C4-2B (cell line): ENCODE measurements at regions not wholly inside any gene's neighbourhood (a gene's known extent, or its start where the extent isn't known, plus 50 kb on each side); places are given as distances from the start of the nearest gene placed in this dataset.

Experiments
- ZFX ChIP-seq: fragments of 450-650 bp; IDR thresholded peaks from 2 replicates; pipeline ENCODE4 v1.6.1; 2017
- TF ChIP-seq, protein P1 (sequence below): fragments of 450-650 bp; conservative IDR thresholded peaks from 2 replicates; pipeline ENCODE4 v1.5.1; 2017; ENCODE audit warnings: mild to moderate bottlenecking

DNA sequence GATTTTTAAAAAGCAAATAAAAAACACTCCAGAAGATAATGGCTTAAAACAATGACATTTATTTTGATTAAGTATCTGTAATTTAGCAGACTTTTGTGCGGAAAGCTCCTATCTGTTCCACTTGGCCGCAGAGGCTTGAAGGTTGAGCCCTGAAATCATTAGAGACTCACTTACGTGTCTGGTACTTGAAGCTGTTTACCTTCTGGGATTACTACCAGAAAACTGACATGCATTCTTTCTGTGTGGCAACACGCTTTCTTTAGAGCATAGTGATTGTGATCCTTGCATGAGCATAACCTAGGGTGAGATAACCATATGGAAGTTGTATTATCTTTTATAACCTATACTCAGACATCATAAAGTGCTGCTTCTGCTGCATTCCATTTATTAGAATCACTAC lies 298.5 kb downstream of the SI start:
- TF ChIP-seq, protein P1, sequence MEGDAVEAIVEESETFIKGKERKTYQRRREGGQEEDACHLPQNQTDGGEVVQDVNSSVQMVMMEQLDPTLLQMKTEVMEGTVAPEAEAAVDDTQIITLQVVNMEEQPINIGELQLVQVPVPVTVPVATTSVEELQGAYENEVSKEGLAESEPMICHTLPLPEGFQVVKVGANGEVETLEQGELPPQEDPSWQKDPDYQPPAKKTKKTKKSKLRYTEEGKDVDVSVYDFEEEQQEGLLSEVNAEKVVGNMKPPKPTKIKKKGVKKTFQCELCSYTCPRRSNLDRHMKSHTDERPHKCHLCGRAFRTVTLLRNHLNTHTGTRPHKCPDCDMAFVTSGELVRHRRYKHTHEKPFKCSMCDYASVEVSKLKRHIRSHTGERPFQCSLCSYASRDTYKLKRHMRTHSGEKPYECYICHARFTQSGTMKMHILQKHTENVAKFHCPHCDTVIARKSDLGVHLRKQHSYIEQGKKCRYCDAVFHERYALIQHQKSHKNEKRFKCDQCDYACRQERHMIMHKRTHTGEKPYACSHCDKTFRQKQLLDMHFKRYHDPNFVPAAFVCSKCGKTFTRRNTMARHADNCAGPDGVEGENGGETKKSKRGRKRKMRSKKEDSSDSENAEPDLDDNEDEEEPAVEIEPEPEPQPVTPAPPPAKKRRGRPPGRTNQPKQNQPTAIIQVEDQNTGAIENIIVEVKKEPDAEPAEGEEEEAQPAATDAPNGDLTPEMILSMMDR: no peak
- TF ChIP-seq ZFX: no peak
